Mesendoderm (in vitro differentiated cells): ENCODE measurements at regions not wholly inside any gene's neighbourhood (a gene's known extent, or its start where the extent isn't known, plus 50 kb on each side); places are given as distances from the start of the nearest gene placed in this dataset.

Experiments
- DNase-seq: peaks from one replicate; pipeline ENCODE4 v3.0.0; 2013
- H2AK5ac ChIP-seq: 2 replicates; pipeline ENCODE4 v1.6.1; 2013; ENCODE audit warnings: low read length, inconsistent platforms
- H2BK120ac ChIP-seq: 2 replicates; pipeline ENCODE4 v1.6.1; 2013; ENCODE audit warnings: low read depth, mild to moderate bottlenecking, low read length, moderate library complexity, mixed read lengths
- H2BK15ac ChIP-seq: replicated peaks from 2 replicates; pipeline ENCODE4 v1.6.1; 2013; ENCODE audit warnings: low read depth, mild to moderate bottlenecking, moderate library complexity
- H2BK5ac ChIP-seq: 2 replicates; pipeline ENCODE4 v1.6.1; 2013; ENCODE audit warnings: low read length, inconsistent platforms
- H3K18ac ChIP-seq: 2 replicates; pipeline ENCODE4 v1.6.1; 2013; ENCODE audit warnings: mild to moderate bottlenecking, low read length, mixed read lengths
- H3K23ac ChIP-seq: one replicate; pipeline ENCODE4 v1.6.1; 2013; ENCODE audit warnings: low read length
- H3K27ac ChIP-seq: 2 replicates; pipeline ENCODE4 v1.5.1; 2013; ENCODE audit warnings: low read depth, mild to moderate bottlenecking, inconsistent platforms, low read length, moderate library complexity
- H3K27me3 ChIP-seq: 2 replicates; pipeline ENCODE4 v1.6.1; 2013; ENCODE audit warnings: low read length, control low read depth, mild to moderate bottlenecking, inconsistent platforms; ENCODE audit not compliant: insufficient read depth, poor library complexity
- H3K36me3 ChIP-seq: 2 replicates; pipeline ENCODE4 v1.6.1; 2013; ENCODE audit warnings: low read length, inconsistent platforms; ENCODE audit not compliant: control insufficient read depth, insufficient read depth
- H3K4ac ChIP-seq: one replicate; pipeline ENCODE4 v1.6.1; 2013; ENCODE audit warnings: low read depth, mild to moderate bottlenecking, low read length, moderate library complexity
- H3K4me1 ChIP-seq: 2 replicates; pipeline ENCODE4 v1.6.1; 2013; ENCODE audit warnings: low read depth, low read length, inconsistent platforms; ENCODE audit not compliant: control insufficient read depth
- H3K4me2 ChIP-seq: 2 replicates; pipeline ENCODE4 v1.6.1; 2013; ENCODE audit warnings: low read length
- H3K4me3 ChIP-seq: 2 replicates; pipeline ENCODE4 v1.5.1; 2013; ENCODE audit warnings: mild to moderate bottlenecking, low read length
- H3K56ac ChIP-seq: one replicate; pipeline ENCODE4 v1.6.1; 2013; ENCODE audit warnings: low read length
- H3K79me1 ChIP-seq: 2 replicates; pipeline ENCODE4 v1.6.1; 2013; ENCODE audit warnings: low read length, inconsistent platforms
- H3K79me2 ChIP-seq: 2 replicates; pipeline ENCODE4 v1.6.1; 2013; ENCODE audit warnings: mild to moderate bottlenecking, low read length; ENCODE audit not compliant: control insufficient read depth, insufficient read depth
- H3K9ac ChIP-seq: 2 replicates; pipeline ENCODE4 v1.6.1; 2013; ENCODE audit warnings: low read length, inconsistent platforms
- H4K5ac ChIP-seq: one replicate; pipeline ENCODE4 v1.6.1; 2013; ENCODE audit warnings: low read length
- H4K8ac ChIP-seq: one replicate; pipeline ENCODE4 v1.6.1; 2013; ENCODE audit warnings: low read depth, mild to moderate bottlenecking, control low read depth, low read length, moderate library complexity
- WGBS: extraction: QIAGEN DNeasy Blood & Tissue Kit; methylation state at CpG from one replicate; pipeline ENCODE4 v1.1.7; 2013; ENCODE audit warnings: low lambda C conversion rate, missing lambda C conversion rate; ENCODE audit not compliant: insufficient coverage; ENCODE audit errors: extremely low coverage; 5-methylcytosine and 5-hydroxymethylcytosine counted together

DNA sequence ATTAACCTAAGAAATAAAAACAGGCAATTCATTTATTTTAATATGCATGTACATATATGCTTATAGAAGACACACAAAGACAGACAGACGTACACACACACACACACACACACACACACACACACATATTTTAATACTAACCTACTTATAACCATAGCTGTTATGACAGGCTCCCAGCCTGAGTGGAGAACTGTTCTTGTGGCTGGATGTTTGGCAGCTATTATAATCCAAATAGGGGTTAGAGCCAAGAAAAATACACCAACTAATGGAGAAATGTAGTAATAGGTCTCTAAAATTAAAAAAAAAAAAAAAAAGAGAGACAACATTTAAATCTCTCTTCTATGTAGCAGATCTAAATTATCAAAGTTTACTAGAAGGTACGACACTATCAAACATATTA, 91.8 kb downstream of the SLC41A2 start:
- Histone ChIP-seq H2BK120ac (no peak overlapping the region), H3K9ac (no peak overlapping the region), H2AK5ac (no peak overlapping the region), H3K36me3 (no peaks in the 10 kb centered on the region), H3K56ac (no peak overlapping the region), H3K4me1 (peaks cover 2% of the 10 kb centered on the region), H3K27ac (no peak overlapping the region), H3K79me1 (no peaks in the 10 kb centered on the region), H2BK5ac (no peak overlapping the region), H4K8ac (no peak overlapping the region), H3K4ac (no peak overlapping the region), H3K4me2 (no peak overlapping the region), H2BK15ac (no peak overlapping the region), H4K5ac (no peak overlapping the region), H3K4me3 (no peak overlapping the region), H3K27me3 (no peaks in the 10 kb centered on the region), H3K18ac (no peak overlapping the region), H3K23ac (no peak overlapping the region), H3K79me2 (no peaks in the 10 kb centered on the region)
- DNase-seq = no peak
- 100% methylated on average over 1 of the region's 2 CpGs for WGBS

DNA sequence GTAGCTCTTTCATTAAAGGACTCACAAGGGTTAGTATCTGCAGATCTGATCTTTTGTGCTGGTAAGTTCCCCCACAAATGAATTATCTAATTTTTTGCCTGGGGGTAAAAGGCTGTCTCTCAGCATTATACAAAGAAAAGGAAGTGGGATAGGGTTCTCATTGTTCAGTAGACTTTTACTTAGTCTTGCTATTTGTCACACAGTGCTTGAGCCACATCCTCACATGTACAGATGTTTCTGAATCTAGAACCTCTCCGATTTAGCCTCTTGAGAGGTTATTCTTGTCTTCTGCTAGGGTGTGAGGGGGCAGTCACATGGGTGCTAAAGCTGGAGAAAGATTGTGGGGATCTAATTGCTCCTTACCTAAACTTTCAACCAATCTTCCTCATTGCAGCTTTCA, 93.0 kb downstream of the SLC41A2 start:
- Histone ChIP-seq H3K4me3 (no peak overlapping the region), H2BK15ac (no peak overlapping the region), H3K27ac (no peak overlapping the region), H2BK120ac (no peak overlapping the region), H3K79me2 (no peaks in the 10 kb centered on the region), H3K23ac (no peak overlapping the region), H2BK5ac (no peak overlapping the region), H3K4me1 (peaks cover 2% of the 10 kb centered on the region), H3K36me3 (no peaks in the 10 kb centered on the region), H3K79me1 (no peaks in the 10 kb centered on the region), H2AK5ac (no peak overlapping the region), H3K56ac (no peak overlapping the region), H4K5ac (no peak overlapping the region), H3K4me2 (no peak overlapping the region), H3K9ac (no peak overlapping the region), H3K27me3 (no peaks in the 10 kb centered on the region), H4K8ac (no peak overlapping the region), H3K18ac (no peak overlapping the region), H3K4ac (no peak overlapping the region)
- DNase-seq = no peak
- no CpG with 5 or more reads among the region's 1 CpG for WGBS

DNA sequence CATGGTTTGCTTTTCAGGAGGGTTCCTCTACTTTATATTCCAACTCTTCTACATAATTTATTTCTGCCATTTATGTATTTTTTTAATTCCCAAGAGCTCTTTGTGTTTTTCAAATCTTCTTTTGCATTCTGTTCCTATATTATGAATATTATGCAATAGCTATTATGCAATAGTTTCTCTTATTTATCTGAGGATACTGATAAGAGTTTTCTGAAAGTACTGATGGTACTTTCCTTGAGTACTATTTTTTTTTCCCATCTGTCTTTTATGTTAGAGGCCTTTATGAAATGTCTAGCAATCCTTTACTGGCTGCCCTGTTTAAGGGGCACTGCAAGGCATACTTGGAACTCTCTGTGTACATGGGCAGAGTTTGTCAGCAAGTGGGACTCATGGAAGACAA, 93.4 kb downstream of the SLC41A2 start:
- Histone ChIP-seq H3K4me3 (no peak overlapping the region), H3K18ac (no peak overlapping the region), H2BK5ac (no peak overlapping the region), H3K4me2 (no peak overlapping the region), H3K4ac (no peak overlapping the region), H3K79me1 (no peaks in the 10 kb centered on the region), H3K4me1 (peaks cover 2% of the 10 kb centered on the region), H3K27ac (no peak overlapping the region), H3K56ac (no peak overlapping the region), H4K5ac (no peak overlapping the region), H4K8ac (no peak overlapping the region), H3K23ac (no peak overlapping the region), H3K36me3 (no peaks in the 10 kb centered on the region), H3K79me2 (no peaks in the 10 kb centered on the region), H2BK120ac (no peak overlapping the region), H3K27me3 (no peaks in the 10 kb centered on the region), H2BK15ac (no peak overlapping the region), H3K9ac (no peak overlapping the region), H2AK5ac (no peak overlapping the region)
- DNase-seq = no peak

DNA sequence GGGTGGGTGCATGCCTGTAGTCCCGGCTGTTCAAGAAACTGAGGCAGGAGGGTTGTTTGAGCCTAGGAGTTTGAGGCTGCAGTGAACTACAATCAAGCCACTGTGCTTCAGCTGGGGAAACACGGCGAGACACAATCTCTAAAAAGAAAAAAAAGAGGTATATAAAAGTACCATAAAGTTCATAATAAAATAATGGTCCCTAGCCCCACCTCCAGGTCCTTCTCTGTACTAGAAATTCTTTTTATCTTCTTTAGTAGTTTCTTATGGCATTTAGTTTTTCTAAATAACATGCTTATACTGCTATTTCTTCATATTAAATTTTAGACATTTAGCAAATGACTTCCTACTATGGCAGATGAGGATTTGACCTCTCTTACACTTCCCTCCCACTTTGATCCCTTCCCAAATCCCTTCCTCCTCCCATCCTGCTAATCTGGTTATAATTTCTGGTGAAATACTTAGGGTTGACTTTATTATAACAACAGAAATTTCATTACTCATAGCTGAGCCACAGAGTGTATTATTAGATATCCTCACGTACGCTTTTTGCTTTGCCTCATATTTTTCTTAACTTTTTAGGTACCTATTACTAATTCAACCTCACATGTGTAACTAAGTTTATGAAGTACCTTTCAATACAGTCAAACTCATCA, 94.7 kb downstream of the SLC41A2 start:
- Histone ChIP-seq H2BK5ac (no peak overlapping the region), H3K4ac (no peak overlapping the region), H3K36me3 (no peaks in the 10 kb centered on the region), H3K4me3 (no peak overlapping the region), H3K27me3 (no peaks in the 10 kb centered on the region), H4K8ac (no peak overlapping the region), H2BK120ac (no peak overlapping the region), H3K27ac (no peak overlapping the region), H3K4me1 (peaks cover 2% of the 10 kb centered on the region), H3K23ac (no peak overlapping the region), H3K4me2 (no peak overlapping the region), H3K79me2 (no peaks in the 10 kb centered on the region), H2AK5ac (no peak overlapping the region), H3K56ac (no peak overlapping the region), H3K9ac (no peak overlapping the region), H3K18ac (no peak overlapping the region), H3K79me1 (no peaks in the 10 kb centered on the region), H4K5ac (no peak overlapping the region), H2BK15ac (no peak overlapping the region)
- no CpG with 5 or more reads among the region's 5 CpGs for whole genome bisulfite sequencing
- DNase-seq = no peak

DNA sequence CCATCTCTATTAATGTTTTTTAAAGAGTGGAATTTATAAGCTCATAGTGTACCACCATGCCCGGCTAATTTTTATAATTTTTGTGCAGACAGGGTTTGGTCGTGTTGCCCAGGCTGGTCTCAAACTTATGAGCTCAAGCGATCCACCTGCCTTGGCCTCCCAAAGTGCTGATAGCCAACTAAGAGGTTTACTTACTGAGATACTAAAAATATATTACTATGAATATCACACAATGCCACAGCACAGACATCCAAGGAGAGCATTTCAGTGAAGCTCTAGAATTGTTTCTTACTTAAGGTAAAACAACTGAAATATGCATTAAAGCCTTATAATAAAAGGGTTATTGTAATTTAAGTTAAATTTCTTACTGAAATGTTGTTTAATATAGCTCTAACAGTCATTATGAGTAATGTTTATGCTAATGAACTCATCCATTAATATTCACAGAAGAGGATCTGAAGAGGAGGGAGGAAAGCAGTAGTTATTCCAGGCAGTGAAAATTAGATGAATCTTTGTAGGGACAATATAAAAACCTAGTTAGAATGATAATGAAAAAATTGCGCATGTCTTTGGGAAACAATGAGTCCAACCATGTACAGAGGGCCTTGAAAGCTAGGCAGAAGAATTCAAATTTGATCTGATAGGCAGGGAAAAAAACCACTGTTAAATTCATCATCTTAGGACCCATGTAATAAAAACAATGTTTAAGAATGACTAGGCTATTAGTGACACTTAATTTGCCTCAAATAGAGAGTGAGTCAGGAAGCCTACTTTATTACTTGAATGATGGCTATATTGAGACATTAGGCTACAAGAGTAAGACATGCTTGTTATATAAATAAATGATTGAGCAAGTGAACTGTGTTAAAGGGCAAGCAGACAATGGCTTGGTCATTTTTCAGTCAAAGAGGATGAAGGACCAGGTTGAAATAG, 99.2 kb downstream of the SLC41A2 start:
- no peak overlapping the region for H2BK5ac ChIP-seq
- H3K79me2 ChIP-seq = no peaks in the 10 kb centered on the region
- no peak overlapping the region for H2BK15ac ChIP-seq
- no peak overlapping the region for H3K56ac ChIP-seq
- H3K4ac ChIP-seq = no peak overlapping the region
- no CpG with 5 or more reads among the region's 4 CpGs for WGBS
- no peak overlapping the region for H4K8ac ChIP-seq
- H3K4me1 ChIP-seq = no peaks in the 10 kb centered on the region
- no peak overlapping the region for H2AK5ac ChIP-seq
- no peak overlapping the region for H3K4me2 ChIP-seq
- H3K23ac ChIP-seq = no peak overlapping the region
- H4K5ac ChIP-seq = no peak overlapping the region
- H3K27me3 ChIP-seq = no peaks in the 10 kb centered on the region
- H3K36me3 ChIP-seq = no peaks in the 10 kb centered on the region
- no peak for DNase-seq
- no peak overlapping the region for H2BK120ac ChIP-seq
- H3K9ac ChIP-seq = no peak overlapping the region
- H3K79me1 ChIP-seq = no peaks in the 10 kb centered on the region
- H3K4me3 ChIP-seq = no peak overlapping the region
- no peak overlapping the region for H3K18ac ChIP-seq
- no peak overlapping the region for H3K27ac ChIP-seq
